ENCODE measurements at regions not wholly inside any gene's neighbourhood (a gene's known extent, or its start where the extent isn't known, plus 50 kb on each side); places are given as distances from the start of the nearest gene placed in this dataset.
A peak's percentile ranks its signal among the peaks of the same experiment; 100 is the strongest.
"Not testable (repeated sequence)": the region's sequence is repeated elsewhere in the genome, so short reads cannot be mapped to it uniquely, and the experiment has no call there.

- DNase-seq: no peak
These were observed 179.9 kb downstream of the ADSS2 start for GRCh38 chr1:244271691-244272308.

- peak; percentile 89 to 93 for DNase-seq
These were observed 179.0 kb downstream of the ADSS2 start for GRCh38 chr1:244272471-244273261.

GRCh38 chr1:244273262-244273844 lies 178.4 kb downstream of the ADSS2 start:
- DNase-seq: no peak

- DNase-seq: peak; percentile 44 to 57
These were observed 177.7 kb downstream of the ADSS2 start for GRCh38 chr1:244273845-244274619.

DNA sequence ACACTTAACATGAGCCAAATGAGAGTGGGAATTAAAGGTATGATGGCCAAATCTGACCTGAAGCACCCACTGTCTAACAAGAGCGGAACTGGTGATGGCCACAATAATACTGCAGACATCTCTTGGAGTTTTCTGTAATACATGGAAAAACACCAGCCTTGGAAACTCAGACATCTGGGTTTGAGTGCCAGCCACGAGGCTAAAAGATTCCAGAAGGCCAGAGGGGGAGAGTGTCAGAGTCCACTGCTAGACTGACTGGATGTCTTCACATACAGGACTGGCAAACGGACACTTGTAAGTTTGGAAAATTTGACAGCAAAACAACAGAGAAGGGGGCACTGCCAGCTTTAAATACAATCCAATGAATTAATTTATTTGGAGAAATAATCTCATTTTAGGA lies 175.1 kb downstream of the ADSS2 start:
- DNase-seq: no peak

GRCh38 chr1:244280201-244280600 lies 171.5 kb downstream of the ADSS2 start:
- peak in 1 of 2 experiments; percentile 17 for DNase-seq

GRCh38 chr1:244280859-244281258 lies 170.8 kb downstream of the ADSS2 start:
- no peak for DNase-seq

- DNase-seq: no peak
These were observed 167.9 kb downstream of the ADSS2 start for GRCh38 chr1:244283772-244284171.

DNA sequence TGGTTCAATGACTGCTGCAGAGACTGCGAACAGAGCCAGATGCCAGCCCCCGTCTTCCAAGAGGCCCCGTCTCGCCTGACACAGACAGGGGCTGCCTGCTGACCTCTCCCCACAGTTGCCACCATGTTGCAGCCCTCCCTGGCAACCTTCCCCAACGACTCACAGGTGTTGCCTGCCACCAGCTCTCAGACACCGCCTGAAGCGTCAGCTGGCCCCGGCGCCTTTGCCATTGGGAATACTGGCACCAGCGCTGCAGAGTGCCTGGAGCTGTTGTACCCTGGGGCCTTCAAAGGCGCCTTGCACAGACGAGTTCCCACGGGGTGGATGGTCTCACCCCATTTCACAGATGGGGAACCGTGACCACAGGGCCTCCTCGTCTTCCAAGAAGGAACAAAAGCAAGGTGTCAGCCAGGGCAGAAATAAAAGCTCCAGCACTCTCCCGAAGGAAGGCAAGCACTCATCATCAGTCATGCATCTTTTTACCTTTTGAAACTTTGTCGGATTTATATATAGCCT lies 167.0 kb downstream of the ADSS2 start:
- DNase-seq: no peak

DNA sequence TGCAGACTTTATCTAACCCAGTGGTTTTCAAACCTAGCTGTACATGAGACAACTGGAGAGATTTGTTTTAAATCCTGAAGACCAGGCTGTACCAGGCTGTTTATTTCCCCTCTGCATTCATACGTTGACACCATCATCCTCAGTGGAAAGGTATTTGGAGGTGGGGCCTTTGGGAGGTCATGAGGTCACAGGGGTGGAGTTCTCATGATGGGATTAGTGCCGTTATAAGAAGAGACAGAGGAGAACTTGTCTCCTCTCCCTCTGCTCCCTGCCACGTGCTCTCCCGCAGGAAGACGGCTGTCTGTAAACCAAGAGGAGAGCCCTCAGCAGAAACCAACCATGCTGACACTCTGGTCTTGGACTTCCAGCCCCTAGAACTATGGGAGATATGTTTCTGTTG lies 165.4 kb downstream of the ADSS2 start:
- no peak for DNase-seq

DNA sequence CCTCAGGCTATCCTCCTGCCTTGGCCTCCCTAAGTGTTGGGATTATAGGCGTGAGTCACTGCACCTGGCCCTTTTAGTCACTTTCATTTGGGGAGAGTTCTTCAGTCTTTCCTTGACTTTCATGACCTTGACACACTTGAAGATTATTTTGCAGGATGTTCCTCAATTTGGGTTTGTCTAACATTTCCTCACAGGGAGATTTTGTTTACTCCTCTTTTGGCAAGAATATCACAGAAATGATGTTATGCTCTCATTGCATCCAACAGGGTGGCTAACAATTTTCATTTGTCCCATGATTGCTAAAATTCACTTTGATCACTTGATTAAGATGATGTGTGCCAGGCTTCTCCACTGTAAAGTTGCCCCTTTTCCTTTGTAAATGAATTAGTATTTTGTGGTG lies 164.0 kb downstream of the ADSS2 start:
- DNase-seq: no peak

DNA sequence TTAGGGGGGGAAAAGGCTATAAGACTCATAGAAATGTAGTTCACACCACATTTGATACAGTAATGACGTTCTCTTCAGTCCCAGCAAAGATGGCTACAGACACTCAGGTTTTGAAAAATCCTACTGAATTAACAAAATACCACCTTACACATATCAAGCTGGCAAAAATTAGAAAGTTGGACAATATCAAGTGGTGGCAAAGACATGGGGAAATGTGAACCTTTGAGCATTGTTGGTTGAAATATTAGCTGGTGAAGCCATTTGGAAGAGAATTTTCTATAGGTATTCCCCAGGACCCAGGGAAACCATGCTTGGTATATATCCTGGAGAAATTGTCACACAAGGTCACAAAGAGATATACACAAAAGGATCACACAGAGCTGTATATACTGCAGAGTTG lies 163.0 kb downstream of the ADSS2 start:
- DNase-seq: no peak

GRCh38 chr1:244289991-244290785 lies 161.5 kb downstream of the ADSS2 start:
- DNase-seq: no peak

- peak; percentile 37 to 43 for DNase-seq
These were observed 160.2 kb downstream of the ADSS2 start for GRCh38 chr1:244291236-244292201.

GRCh38 chr1:244294599-244295224 lies 157.0 kb downstream of the ADSS2 start:
- DNase-seq: no peak

GRCh38 chr1:244296003-244296402 lies 155.7 kb downstream of the ADSS2 start:
- no peak for DNase-seq

- DNase-seq: no peak
These were observed 155.3 kb downstream of the ADSS2 start for GRCh38 chr1:244296447-244296846.

- no peak for DNase-seq
These were observed 154.6 kb downstream of the ADSS2 start for GRCh38 chr1:244297087-244297486.

GRCh38 chr1:244297616-244298015 lies 154.1 kb downstream of the ADSS2 start:
- no peak for DNase-seq

DNA sequence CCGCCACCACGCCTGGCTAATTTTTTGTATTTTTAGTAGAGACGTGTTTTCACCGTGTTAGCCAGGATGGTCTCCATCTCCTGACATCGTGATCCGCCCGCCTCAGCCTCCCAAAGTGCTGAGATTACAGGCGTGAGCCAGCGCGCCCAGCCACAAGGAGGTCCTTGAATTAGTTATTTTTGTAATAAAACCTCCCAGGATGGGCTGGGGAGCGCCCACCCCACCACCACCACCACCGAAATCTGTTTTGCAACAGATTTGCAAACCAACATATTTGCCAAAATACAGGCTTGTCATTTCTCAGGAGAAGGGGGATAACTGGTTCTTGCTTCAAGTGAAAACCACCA lies 151.7 kb downstream of the ADSS2 start:
- DNase-seq: not testable (repeated sequence)
